Testis (tissue), 2 donors: ENCODE measurements at regions not wholly inside any gene's neighbourhood (a gene's known extent, or its start where the extent isn't known, plus 50 kb on each side); places are given as distances from the start of the nearest gene placed in this dataset.

Experiments
- POLR2A ChIP-seq: fragments of 450-650 bp; IDR thresholded peaks from one replicate; pipeline ENCODE4 v1.6.1; 2017; ENCODE audit warnings: antibody characterized with exemption, mild to moderate bottlenecking, moderate library complexity
- TF ChIP-seq, protein P1 (sequence below), 3 experiments: fragments of 450-650 bp in 2 of 3; fragments of 200-600 bp in 1 of 3; sonication (generic) in 1 of 3; IDR thresholded peaks; one replicate each; pipeline ENCODE4 v1.5.1; 2016 to 2019; ENCODE audit warnings: antibody characterized with exemption in 3 of 3, mild to moderate bottlenecking in 2 of 3, moderate library complexity in 1 of 3

DNA sequence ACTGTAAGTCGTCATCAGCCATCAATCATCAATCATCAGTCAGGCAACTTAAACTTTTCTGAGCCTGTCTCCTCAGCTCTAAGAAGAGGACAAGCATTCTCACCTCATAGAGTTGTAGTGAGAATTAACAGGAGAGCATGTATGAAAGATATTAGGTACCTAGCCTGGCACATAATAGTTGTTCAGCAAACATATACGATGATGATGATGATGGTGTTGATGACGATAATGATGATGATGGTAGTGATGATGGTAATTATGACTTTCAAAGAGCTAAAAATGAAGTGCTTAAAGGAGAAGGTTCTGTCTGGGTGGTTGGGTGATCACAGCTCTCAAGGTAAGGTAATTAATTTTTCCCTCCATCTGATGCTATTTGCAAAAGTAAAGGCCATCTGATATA, 55.1 kb upstream of the ADRB1 start:
- TF ChIP-seq, protein P1, sequence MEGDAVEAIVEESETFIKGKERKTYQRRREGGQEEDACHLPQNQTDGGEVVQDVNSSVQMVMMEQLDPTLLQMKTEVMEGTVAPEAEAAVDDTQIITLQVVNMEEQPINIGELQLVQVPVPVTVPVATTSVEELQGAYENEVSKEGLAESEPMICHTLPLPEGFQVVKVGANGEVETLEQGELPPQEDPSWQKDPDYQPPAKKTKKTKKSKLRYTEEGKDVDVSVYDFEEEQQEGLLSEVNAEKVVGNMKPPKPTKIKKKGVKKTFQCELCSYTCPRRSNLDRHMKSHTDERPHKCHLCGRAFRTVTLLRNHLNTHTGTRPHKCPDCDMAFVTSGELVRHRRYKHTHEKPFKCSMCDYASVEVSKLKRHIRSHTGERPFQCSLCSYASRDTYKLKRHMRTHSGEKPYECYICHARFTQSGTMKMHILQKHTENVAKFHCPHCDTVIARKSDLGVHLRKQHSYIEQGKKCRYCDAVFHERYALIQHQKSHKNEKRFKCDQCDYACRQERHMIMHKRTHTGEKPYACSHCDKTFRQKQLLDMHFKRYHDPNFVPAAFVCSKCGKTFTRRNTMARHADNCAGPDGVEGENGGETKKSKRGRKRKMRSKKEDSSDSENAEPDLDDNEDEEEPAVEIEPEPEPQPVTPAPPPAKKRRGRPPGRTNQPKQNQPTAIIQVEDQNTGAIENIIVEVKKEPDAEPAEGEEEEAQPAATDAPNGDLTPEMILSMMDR (IDR thresholded peaks at IDR 0.05), result no peak
- TF ChIP-seq POLR2A, result no peak
